Transverse colon (tissue), 4 donors: ENCODE measurements at regions not wholly inside any gene's neighbourhood (a gene's known extent, or its start where the extent isn't known, plus 50 kb on each side); places are given as distances from the start of the nearest gene placed in this dataset.

ENCODE experiments used
- DNase-seq: peaks from one replicate; pipeline ENCODE4 v3.0.0-alpha.2; 2019
- H3K27ac ChIP-seq, 4 donors: fragments of 200-600 bp; sonication (generic); 2 replicates each; pipeline ENCODE4 v1.5.1; 2016 to 2018; ENCODE audit warnings: inconsistent platforms in 4 of 4
- H3K27me3 ChIP-seq: fragments of 200-600 bp; sonication (generic); 2 replicates; pipeline ENCODE4 v1.5.1; 2017; ENCODE audit warnings: inconsistent platforms
- H3K36me3 ChIP-seq, 4 donors: fragments of 200-600 bp; sonication (generic); 2 replicates each; pipeline ENCODE4 v1.5.1; 2017 to 2019; ENCODE audit warnings: inconsistent platforms in 4 of 4
- H3K4me1 ChIP-seq, 4 donors: fragments of 200-600 bp; sonication (generic); 2 replicates each; pipeline ENCODE4 v1.5.1; 2017 to 2020; ENCODE audit warnings: inconsistent platforms in 4 of 4
- H3K4me3 ChIP-seq, 4 donors: fragments of 200-600 bp; sonication (generic); 1 replicate in 1 of 4; 2 replicates in 3 of 4; pipeline versions ENCODE4 v1.5.1 to v1.6.1; 2017 to 2019; ENCODE audit warnings: inconsistent platforms in 4 of 4
- H3K9me3 ChIP-seq, 2 donors: fragments of 200-600 bp; sonication (generic); 2 replicates each; pipeline ENCODE4 v1.5.1; 2017 to 2019; ENCODE audit warnings: inconsistent platforms in 2 of 2
- CTCF ChIP-seq, 5 experiments: fragments of 200-600 bp in 3 of 5; fragments of 450-650 bp in 2 of 5; sonication (generic) in 3 of 5; IDR thresholded peaks; 1 replicate in 2 of 5; 2 replicates in 3 of 5; pipeline ENCODE4 v1.5.1; 2016 to 2017; ENCODE audit warnings: antibody characterized with exemption in 5 of 5, inconsistent platforms in 3 of 5, mild to moderate bottlenecking in 2 of 5, moderate library complexity in 1 of 5
- EP300 ChIP-seq: sonication (generic); formaldehyde crosslinking; IDR thresholded peaks from one replicate; pipeline ENCODE4 v1.6.1; 2017; ENCODE audit warnings: antibody characterized with exemption, low read depth
- POLR2A ChIP-seq: fragments of 450-650 bp; IDR thresholded peaks from one replicate; pipeline ENCODE4 v1.6.1; 2016; ENCODE audit warnings: antibody characterized with exemption, mild to moderate bottlenecking, moderate library complexity
- POLR2AphosphoS5 ChIP-seq, 3 donors: sonication (generic); formaldehyde crosslinking; IDR thresholded peaks; one replicate each; pipeline ENCODE4 v1.6.1; 2016; ENCODE audit warnings: antibody characterized with exemption in 3 of 3
- WGBS, 2 donors: methylation state at CpG; one replicate each; pipeline ENCODE4 v1.1.5; 2018; ENCODE audit warnings: low coverage in 1 of 2; 5-methylcytosine and 5-hydroxymethylcytosine counted together
- in situ Hi-C, 4 donors: fragments of 200-750 bp; cut with MboI; loops; one replicate each; pipeline versions ENCODE4 v1.15.0 to v1.15.1; 2017; ENCODE audit warnings: low sequenced_read_pairs in 3 of 4, low pct_ligation_motif_present in 1 of 4, low pct_unique_long_range_greater_than_20kb in 1 of 4
- intact Hi-C: fragments of 100-400 bp; cut with DNase I; formaldehyde crosslinking; loops from one replicate; pipeline ENCODE4 v1.15.1; 2023; ENCODE audit warnings: low total_unique reads

- intact Hi-C loops (no loop called here), in situ Hi-C loops (no loop called here)
- Histone ChIP-seq H3K4me3 (no peak overlapping the region), H3K4me1 (peaks cover 0 to 8% (median 3%) of the 10 kb centered on the region in 4 donors), H3K27ac (no peak overlapping the region), H3K9me3 (no peaks in the 10 kb centered on the region), H3K36me3 (no peaks in the 10 kb centered on the region), H3K27me3 (peaks cover 5% of the 10 kb centered on the region)
- TF ChIP-seq CTCF (IDR thresholded peaks at IDR 0.05) (peak in 4 of 5 experiments; percentile 27 to 35 (median 30)), POLR2A (no peak)
- 13 to 35% methylated on average over 2 to 3 of the region's 3 CpGs for WGBS, 2 donors
- DNase-seq = no peak
Observed at GRCh38 chr2:108169982-108170625, 69.7 kb upstream of the SULT1C3 start.

- no peak for TF ChIP-seq POLR2A
- no peak for TF ChIP-seq POLR2AphosphoS5 (IDR thresholded peaks at IDR 0.05)
- no peak for TF ChIP-seq CTCF (IDR thresholded peaks at IDR 0.05)
- no peak for TF ChIP-seq EP300
- Histone ChIP-seq H3K4me3 (no peak overlapping the region), H3K27ac (no peak overlapping the region), H3K9me3 (no peaks in the 10 kb centered on the region), H3K36me3 (no peaks in the 10 kb centered on the region), H3K4me1 (peaks cover 0 to 8% (median 3%) of the 10 kb centered on the region in 4 donors), H3K27me3 (peaks cover 5% of the 10 kb centered on the region)
- DNase-seq = no peak
- intact Hi-C loops (no loop called here), in situ Hi-C loops (no loop called here)
- WGBS, 2 donors = 46 to 67% methylated on average over 3 of the region's 3 CpGs
Observed at GRCh38 chr2:108171657-108172056, 68.1 kb upstream of the SULT1C3 start.

- intact Hi-C loops (no loop called here), in situ Hi-C loops (loop anchor here in 2 of 4 donors (25.0 kb wide), 1 partner anchor 1545 kb away; no protein-coding TSS in a partner anchor)
- WGBS, 2 donors = 51 to 69% methylated on average over 4 to 7 of the region's 7 CpGs
- Histone ChIP-seq H3K36me3 (no peaks in the 10 kb centered on the region), H3K27me3 (no peaks in the 10 kb centered on the region), H3K27ac (no peak overlapping the region), H3K4me1 (no peaks in the 10 kb centered on the region), H3K4me3 (no peak overlapping the region), H3K9me3 (no peaks in the 10 kb centered on the region)
- no peak for TF ChIP-seq POLR2A
- DNase-seq = peak; percentile 10
Observed at GRCh38 chr2:108182489-108182888, 57.3 kb upstream of the SULT1C3 start.

GRCh38 chr2:108184419-108184818 lies 55.3 kb upstream of the SULT1C3 start:
- no peaks in the 10 kb centered on the region for H3K27me3 ChIP-seq
- TF ChIP-seq POLR2AphosphoS5 (IDR thresholded peaks at IDR 0.05) (no peak), CTCF (IDR thresholded peaks at IDR 0.05) (peak; percentile 13 to 30 (median 17))
- WGBS, 2 donors = 24 to 42% methylated on average over 1 to 2 of the region's 2 CpGs
- intact Hi-C loops (no loop called here), in situ Hi-C loops (loop anchor here in 2 of 4 donors (25.0 kb wide), 1 partner anchor 1547 kb away; no protein-coding TSS in a partner anchor)
- no peak overlapping the region for H3K27ac ChIP-seq
- H3K4me3 ChIP-seq = no peak overlapping the region
- DNase-seq = no peak
- no peaks in the 10 kb centered on the region for H3K9me3 ChIP-seq
- H3K36me3 ChIP-seq = no peaks in the 10 kb centered on the region
- no peaks in the 10 kb centered on the region for H3K4me1 ChIP-seq

GRCh38 chr2:108189316-108189715 lies 50.5 kb upstream of the SULT1C3 start:
- Histone ChIP-seq H3K27ac (no peak overlapping the region), H3K36me3 (no peaks in the 10 kb centered on the region), H3K4me1 (no peaks in the 10 kb centered on the region), H3K27me3 (no peaks in the 10 kb centered on the region), H3K4me3 (no peak overlapping the region), H3K9me3 (no peaks in the 10 kb centered on the region)
- intact Hi-C loops = no loop called here
- TF ChIP-seq POLR2A = no peak
- no peak for TF ChIP-seq EP300
- TF ChIP-seq POLR2AphosphoS5 (IDR thresholded peaks at IDR 0.05) = no peak
- no peak for TF ChIP-seq CTCF (IDR thresholded peaks at IDR 0.05)
- DNase-seq = no peak
- in situ Hi-C loops = loop anchor here in 2 of 4 donors (25.0 kb wide), 1 partner anchor 1552 kb away; no protein-coding TSS in a partner anchor
- 17 to 29% methylated on average over 1 of the region's 1 CpG for WGBS, 2 donors
